Liver (tissue), 8 donors: ENCODE measurements at regions not wholly inside any gene's neighbourhood (a gene's known extent, or its start where the extent isn't known, plus 50 kb on each side); places are given as distances from the start of the nearest gene placed in this dataset.

ENCODE experiments used
- DNase-seq: peaks from one replicate; pipeline ENCODE4 v3.0.0-alpha.2; 2017; ENCODE audit warnings: low spot score
- H3K27ac ChIP-seq, 2 donors: one replicate each; pipeline ENCODE4 v1.7.0; 2013; ENCODE audit warnings: inconsistent platforms in 2 of 2, low read length in 2 of 2, control low read depth in 1 of 2, low read depth in 1 of 2, mild to moderate bottlenecking in 1 of 2
- H3K27me3 ChIP-seq, 4 donors: one replicate each; pipeline versions ENCODE4 v1.6.1 to v1.7.0; 2013; ENCODE audit warnings: low read length in 3 of 4, inconsistent platforms in 1 of 4, mild to moderate bottlenecking in 1 of 4, moderate library complexity in 1 of 4; ENCODE audit not compliant: control insufficient read depth in 4 of 4, insufficient read depth in 4 of 4
- H3K36me3 ChIP-seq, 4 donors: one replicate each; pipeline versions ENCODE4 v1.6.1 to v1.7.0; 2013; ENCODE audit warnings: low read length in 3 of 4, mild to moderate bottlenecking in 3 of 4, low read depth in 1 of 4, moderate library complexity in 1 of 4; ENCODE audit not compliant: control insufficient read depth in 4 of 4, insufficient read depth in 3 of 4
- H3K4me1 ChIP-seq, 4 donors: one replicate each; pipeline versions ENCODE4 v1.6.1 to v1.7.0; 2013; ENCODE audit warnings: low read length in 3 of 4, mild to moderate bottlenecking in 3 of 4, moderate library complexity in 1 of 4; ENCODE audit not compliant: control insufficient read depth in 4 of 4, insufficient read depth in 4 of 4
- H3K4me3 ChIP-seq, 3 donors: one replicate each; pipeline versions ENCODE4 v1.6.1 to v1.7.0; 2013; ENCODE audit warnings: low read length in 3 of 3, control low read depth in 1 of 3, low read depth in 1 of 3, mild to moderate bottlenecking in 1 of 3
- H3K9ac ChIP-seq, 2 donors: one replicate each; pipeline ENCODE4 v1.7.0; 2013; ENCODE audit warnings: low read length in 2 of 2, mild to moderate bottlenecking in 2 of 2, moderate library complexity in 2 of 2, control low read depth in 1 of 2, low read depth in 1 of 2
- H3K9me3 ChIP-seq, 4 donors: one replicate each; pipeline versions ENCODE4 v1.6.1 to v1.7.0; 2013; ENCODE audit warnings: low read length in 3 of 4; ENCODE audit not compliant: control insufficient read depth in 4 of 4
- EGR1 ChIP-seq, 2 donors: IDR thresholded peaks; 2 replicates each; pipeline ENCODE4 v1.6.1; 2016 to 2018; ENCODE audit warnings: antibody characterized with exemption in 2 of 2, low read depth in 2 of 2
- FOXA1 ChIP-seq: IDR thresholded peaks from 2 replicates; pipeline ENCODE4 v1.6.1; 2016; ENCODE audit warnings: antibody characterized with exemption
- FOXA2 ChIP-seq: IDR thresholded peaks from 2 replicates; pipeline ENCODE4 v1.6.1; 2016; ENCODE audit warnings: antibody characterized with exemption
- GABPA ChIP-seq, 2 donors: IDR thresholded peaks in 1 of 2; conservative IDR thresholded peaks in 1 of 2; 2 replicates each; pipeline ENCODE4 v1.6.1; 2016; ENCODE audit warnings: antibody characterized with exemption in 2 of 2, mild to moderate bottlenecking in 1 of 2, moderate library complexity in 1 of 2
- HNF4A ChIP-seq, 2 donors: conservative IDR thresholded peaks; 2 replicates each; pipeline ENCODE4 v1.6.1; 2016; ENCODE audit warnings: antibody characterized with exemption in 2 of 2, mild to moderate bottlenecking in 2 of 2
- HNF4G ChIP-seq: IDR thresholded peaks from 2 replicates; pipeline ENCODE4 v1.6.1; 2016; ENCODE audit warnings: antibody characterized with exemption
- JUND ChIP-seq, 2 donors: IDR thresholded peaks; 2 replicates each; pipeline ENCODE4 v1.6.1; 2016; ENCODE audit warnings: antibody characterized with exemption in 2 of 2
- MAX ChIP-seq: IDR thresholded peaks from 2 replicates; pipeline ENCODE4 v1.6.1; 2016; ENCODE audit warnings: antibody characterized with exemption
- NR2F2 ChIP-seq: IDR thresholded peaks from 2 replicates; pipeline ENCODE4 v1.6.1; 2016; ENCODE audit warnings: antibody characterized with exemption
- RAD21 ChIP-seq, 2 donors: IDR thresholded peaks; 2 replicates each; pipeline ENCODE4 v1.6.1; 2016; ENCODE audit warnings: antibody characterized with exemption in 2 of 2, mild to moderate bottlenecking in 2 of 2
- REST ChIP-seq: IDR thresholded peaks from 2 replicates; pipeline ENCODE4 v1.6.1; 2016; ENCODE audit warnings: antibody characterized with exemption, mild to moderate bottlenecking
- RXRA ChIP-seq, 2 donors: IDR thresholded peaks; 2 replicates each; pipeline ENCODE4 v1.6.1; 2017 to 2018; ENCODE audit warnings: antibody characterized with exemption in 2 of 2, mild to moderate bottlenecking in 1 of 2
- SP1 ChIP-seq: IDR thresholded peaks from 2 replicates; pipeline ENCODE4 v1.6.1; 2018; ENCODE audit warnings: antibody characterized with exemption, mild to moderate bottlenecking
- TAF1 ChIP-seq: conservative IDR thresholded peaks from 2 replicates; pipeline ENCODE4 v1.6.1; 2016; ENCODE audit warnings: antibody characterized with exemption, mild to moderate bottlenecking
- YY1 ChIP-seq: IDR thresholded peaks from 2 replicates; pipeline ENCODE4 v1.6.1; 2016; ENCODE audit warnings: antibody characterized with exemption, mild to moderate bottlenecking
- ZBTB33 ChIP-seq: IDR thresholded peaks from 2 replicates; pipeline ENCODE4 v1.6.1; 2016; ENCODE audit warnings: antibody characterized with exemption
- WGBS: extraction: QIAGEN DNeasy Blood & Tissue Kit; methylation state at CpG from one replicate; pipeline ENCODE4 v1.1.7; 2013; 5-methylcytosine and 5-hydroxymethylcytosine counted together
- TF ChIP-seq, protein P1 (sequence below): fragments of 150-350 bp; IDR thresholded peaks from 2 replicates; pipeline ENCODE4 v1.5.1; 2017; ENCODE audit warnings: improper control_type of control experiment, low read depth, low read length; ENCODE audit not compliant: missing input control
- TF ChIP-seq, protein P2 (sequence below): IDR thresholded peaks from 2 replicates; pipeline ENCODE4 v1.6.1; 2016; ENCODE audit warnings: antibody characterized with exemption
- donor health status: healthy.
- donor health status: healthy.
- donor health status: healthy.
- donor health status: healthy.
- donor health status: healthy.

DNA sequence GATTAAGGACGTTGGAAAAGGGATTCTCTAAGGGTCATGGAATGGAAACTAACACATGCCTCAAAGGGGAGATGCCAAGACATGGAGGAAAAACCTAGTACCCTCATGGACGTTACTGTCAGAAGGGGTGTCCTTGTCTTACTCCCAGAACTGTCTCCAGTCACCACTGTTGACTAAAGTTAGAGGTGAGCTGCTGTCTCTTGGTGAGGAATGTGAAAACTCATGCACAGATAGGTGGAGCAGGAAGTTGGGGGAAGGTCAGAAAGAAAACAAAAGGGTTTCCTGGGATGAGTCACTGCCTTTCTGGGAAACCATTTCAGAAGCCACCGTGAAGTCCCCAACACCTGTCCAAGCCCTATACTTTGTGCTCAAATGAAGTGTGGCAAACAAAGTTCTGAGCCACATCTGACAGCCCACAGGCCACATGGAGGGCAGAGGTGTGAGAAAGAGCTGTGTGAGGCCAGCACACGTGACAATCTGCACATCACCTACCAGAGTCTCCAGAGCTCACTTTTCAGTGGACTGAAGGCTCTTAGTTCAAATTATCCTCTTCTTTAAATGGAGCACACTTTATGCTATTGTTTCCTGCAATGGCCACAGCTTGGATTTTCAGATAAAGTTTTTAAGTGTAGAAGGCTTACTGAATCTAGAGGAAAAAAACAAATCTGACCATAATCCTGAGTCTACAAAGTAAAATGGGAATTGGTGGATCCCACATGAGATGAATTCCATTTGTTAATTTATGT lies 92.9 kb upstream of the EGLN3 start (continued):
- no peak for TF ChIP-seq HNF4A (conservative IDR thresholded peaks at IDR 0.05)
- no peak for TF ChIP-seq FOXA2
- TF ChIP-seq JUND (IDR thresholded peaks at IDR 0.05): no peak
- no peak for TF ChIP-seq GABPA (IDR thresholded peaks at IDR 0.05 in 1 of 2, conservative IDR thresholded peaks at IDR 0.05 in 1 of 2)
- TF ChIP-seq YY1: no peak
- TF ChIP-seq FOXA1: no peak

- Histone ChIP-seq H3K4me1 (no peaks in the 10 kb centered on the region), H3K27me3 (no peaks in the 10 kb centered on the region), H3K9ac (no peak overlapping the region), H3K9me3 (no peaks in the 10 kb centered on the region), H3K27ac (no peak overlapping the region), H3K36me3 (no peaks in the 10 kb centered on the region), H3K4me3 (no peak overlapping the region)
- 79% methylated on average over 2 of the region's 2 CpGs for WGBS
- no peak for TF ChIP-seq NR2F2
- no peak for TF ChIP-seq HNF4G
- TF ChIP-seq, protein P1, sequence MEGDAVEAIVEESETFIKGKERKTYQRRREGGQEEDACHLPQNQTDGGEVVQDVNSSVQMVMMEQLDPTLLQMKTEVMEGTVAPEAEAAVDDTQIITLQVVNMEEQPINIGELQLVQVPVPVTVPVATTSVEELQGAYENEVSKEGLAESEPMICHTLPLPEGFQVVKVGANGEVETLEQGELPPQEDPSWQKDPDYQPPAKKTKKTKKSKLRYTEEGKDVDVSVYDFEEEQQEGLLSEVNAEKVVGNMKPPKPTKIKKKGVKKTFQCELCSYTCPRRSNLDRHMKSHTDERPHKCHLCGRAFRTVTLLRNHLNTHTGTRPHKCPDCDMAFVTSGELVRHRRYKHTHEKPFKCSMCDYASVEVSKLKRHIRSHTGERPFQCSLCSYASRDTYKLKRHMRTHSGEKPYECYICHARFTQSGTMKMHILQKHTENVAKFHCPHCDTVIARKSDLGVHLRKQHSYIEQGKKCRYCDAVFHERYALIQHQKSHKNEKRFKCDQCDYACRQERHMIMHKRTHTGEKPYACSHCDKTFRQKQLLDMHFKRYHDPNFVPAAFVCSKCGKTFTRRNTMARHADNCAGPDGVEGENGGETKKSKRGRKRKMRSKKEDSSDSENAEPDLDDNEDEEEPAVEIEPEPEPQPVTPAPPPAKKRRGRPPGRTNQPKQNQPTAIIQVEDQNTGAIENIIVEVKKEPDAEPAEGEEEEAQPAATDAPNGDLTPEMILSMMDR: no peak
- no peak for DNase-seq
Observed at GRCh38 chr14:34041220-34041619, 90.3 kb upstream of the EGLN3 start.

DNA sequence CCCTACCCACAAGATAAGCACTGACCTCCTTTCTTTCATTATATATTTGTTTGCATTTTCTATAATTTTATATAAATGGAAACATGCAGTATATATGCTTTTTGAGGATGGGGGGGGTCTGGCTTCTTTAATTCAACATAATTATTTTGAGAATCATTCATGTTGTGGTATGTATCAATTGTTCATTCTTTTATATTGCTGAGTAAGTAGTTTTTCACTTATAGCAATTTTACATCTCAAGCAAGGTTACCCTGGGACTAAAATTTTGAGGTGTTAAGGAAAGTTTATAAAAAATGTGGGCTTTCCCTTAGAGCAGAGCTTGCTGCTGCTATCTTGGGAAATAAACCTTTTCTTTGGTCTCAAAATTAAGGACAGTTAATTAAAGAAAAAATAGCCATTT lies 89.9 kb upstream of the EGLN3 start:
- no peak overlapping the region for H3K27ac ChIP-seq
- no peaks in the 10 kb centered on the region for H3K9me3 ChIP-seq
- no peaks in the 10 kb centered on the region for H3K4me1 ChIP-seq
- no peak overlapping the region for H3K4me3 ChIP-seq
- no peak overlapping the region for H3K9ac ChIP-seq
- DNase-seq: no peak
- TF ChIP-seq RAD21 (IDR thresholded peaks at IDR 0.05) (no peak), NR2F2 (no peak), GABPA (IDR thresholded peaks at IDR 0.05 in 1 of 2, conservative IDR thresholded peaks at IDR 0.05 in 1 of 2) (no peak), TAF1 (no peak), FOXA2 (no peak), EGR1 (IDR thresholded peaks at IDR 0.05; ENCODE audit: low read depth in 2 of 2) (no peak), MAX (no peak), REST (no peak), SP1 (no peak), RXRA (IDR thresholded peaks at IDR 0.05) (no peak), HNF4A (conservative IDR thresholded peaks at IDR 0.05) (no peak), ZBTB33 (no peak), YY1 (no peak), FOXA1 (no peak), HNF4G (no peak)
- TF ChIP-seq, protein P2, sequence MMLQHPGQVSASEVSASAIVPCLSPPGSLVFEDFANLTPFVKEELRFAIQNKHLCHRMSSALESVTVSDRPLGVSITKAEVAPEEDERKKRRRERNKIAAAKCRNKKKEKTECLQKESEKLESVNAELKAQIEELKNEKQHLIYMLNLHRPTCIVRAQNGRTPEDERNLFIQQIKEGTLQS: no peak
- H3K27me3 ChIP-seq: no peaks in the 10 kb centered on the region
- H3K36me3 ChIP-seq: no peaks in the 10 kb centered on the region
